C4-2B (cell line): ENCODE measurements at regions not wholly inside any gene's neighbourhood (a gene's known extent, or its start where the extent isn't known, plus 50 kb on each side); places are given as distances from the start of the nearest gene placed in this dataset.
"Not testable (repeated sequence)": the region's sequence is repeated elsewhere in the genome, so short reads cannot be mapped to it uniquely, and the experiment has no call there.

Source experiments
- ZFX ChIP-seq: fragments of 450-650 bp; IDR thresholded peaks from 2 replicates; pipeline ENCODE4 v1.6.1; 2017
- TF ChIP-seq, protein P1 (sequence below): fragments of 450-650 bp; conservative IDR thresholded peaks from 2 replicates; pipeline ENCODE4 v1.5.1; 2017; ENCODE audit warnings: mild to moderate bottlenecking

DNA sequence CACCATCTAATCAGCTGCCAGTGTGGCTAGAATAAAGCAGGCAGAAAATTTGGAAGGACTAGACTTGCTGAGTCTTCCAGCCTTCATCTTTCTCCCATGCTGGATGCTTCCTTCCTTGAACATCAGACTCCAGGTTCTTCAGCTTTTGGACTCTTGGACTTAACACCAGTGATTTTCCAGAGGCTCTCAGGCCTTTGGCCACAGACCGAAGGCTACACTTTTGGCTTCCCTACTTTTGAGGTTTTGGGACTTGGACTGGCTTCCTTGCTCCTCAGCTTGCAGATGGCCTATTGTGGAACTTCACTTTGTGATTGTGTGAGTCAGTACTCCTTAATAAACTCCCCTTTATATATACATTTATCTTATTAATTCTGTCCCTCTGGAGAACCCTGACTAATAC is 129.8 kb upstream of the MB21D2 start:
- TF ChIP-seq, protein P1, sequence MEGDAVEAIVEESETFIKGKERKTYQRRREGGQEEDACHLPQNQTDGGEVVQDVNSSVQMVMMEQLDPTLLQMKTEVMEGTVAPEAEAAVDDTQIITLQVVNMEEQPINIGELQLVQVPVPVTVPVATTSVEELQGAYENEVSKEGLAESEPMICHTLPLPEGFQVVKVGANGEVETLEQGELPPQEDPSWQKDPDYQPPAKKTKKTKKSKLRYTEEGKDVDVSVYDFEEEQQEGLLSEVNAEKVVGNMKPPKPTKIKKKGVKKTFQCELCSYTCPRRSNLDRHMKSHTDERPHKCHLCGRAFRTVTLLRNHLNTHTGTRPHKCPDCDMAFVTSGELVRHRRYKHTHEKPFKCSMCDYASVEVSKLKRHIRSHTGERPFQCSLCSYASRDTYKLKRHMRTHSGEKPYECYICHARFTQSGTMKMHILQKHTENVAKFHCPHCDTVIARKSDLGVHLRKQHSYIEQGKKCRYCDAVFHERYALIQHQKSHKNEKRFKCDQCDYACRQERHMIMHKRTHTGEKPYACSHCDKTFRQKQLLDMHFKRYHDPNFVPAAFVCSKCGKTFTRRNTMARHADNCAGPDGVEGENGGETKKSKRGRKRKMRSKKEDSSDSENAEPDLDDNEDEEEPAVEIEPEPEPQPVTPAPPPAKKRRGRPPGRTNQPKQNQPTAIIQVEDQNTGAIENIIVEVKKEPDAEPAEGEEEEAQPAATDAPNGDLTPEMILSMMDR = not testable (repeated sequence)
- TF ChIP-seq ZFX = not testable (repeated sequence)
